H1 (cell line): ENCODE measurements at regions not wholly inside any gene's neighbourhood (a gene's known extent, or its start where the extent isn't known, plus 50 kb on each side); places are given as distances from the start of the nearest gene placed in this dataset.

ENCODE experiments used
- CTCF ChIA-PET: fragments of 300-600 bp; sonication (Branson Sonifier 250); formaldehyde crosslinking; loops from one replicate; lab custom pipeline; 2021; ENCODE audit not compliant: partially characterized antibody; lab: Charles Lee
- POLR2A ChIA-PET: fragments of 300-600 bp; sonication (Branson Sonifier 250); formaldehyde crosslinking; loops from one replicate; lab custom pipeline; 2021; ENCODE audit warnings: inconsistent platforms; ENCODE audit not compliant: partially characterized antibody; lab: Charles Lee
- DNase-seq, 2 experiments: peaks; one replicate each; pipeline versions ENCODE4 v3.0.0 to v3.0.0-alpha.2; 2010 to 2022; ENCODE audit warnings: low spot score in 2 of 2, low read depth in 1 of 2, mixed read lengths in 1 of 2
- FAIRE-seq: peaks from 2 replicates; lab custom pipeline; 2011; peaks lifted over from hg19 to GRCh38; lab: Jason Lieb, UNC
- H2AFZ ChIP-seq: 2 replicates; pipeline ENCODE4 v1.8.1; 2012; ENCODE audit warnings: low read length, inconsistent platforms
- H2AK5ac ChIP-seq: 2 replicates; pipeline ENCODE4 v1.6.1; 2013; ENCODE audit warnings: low read depth, low read length
- H2BK120ac ChIP-seq: replicated peaks from 2 replicates; pipeline ENCODE3; 2013; ENCODE audit warnings: low read depth, low read length, inconsistent platforms
- H2BK12ac ChIP-seq: 2 replicates; pipeline ENCODE4 v1.6.1; 2013; ENCODE audit warnings: low read depth, low read length
- H2BK15ac ChIP-seq: 2 replicates; pipeline ENCODE4 v1.6.1; 2013; ENCODE audit warnings: low read length
- H2BK20ac ChIP-seq: 2 replicates; pipeline ENCODE4 v1.6.1; 2013; ENCODE audit warnings: low read length
- H2BK5ac ChIP-seq: 2 replicates; pipeline ENCODE4 v1.6.1; 2013; ENCODE audit warnings: low read depth, low read length
- H3K14ac ChIP-seq: 2 replicates; pipeline ENCODE4 v1.6.1; 2013; ENCODE audit warnings: inconsistent platforms; ENCODE audit not compliant: insufficient read length
- H3K18ac ChIP-seq: 2 replicates; pipeline ENCODE4 v1.6.1; 2013; ENCODE audit warnings: low read length; ENCODE audit errors: extremely low read depth
- H3K23ac ChIP-seq: 2 replicates; pipeline ENCODE4 v1.6.1; 2013; ENCODE audit warnings: inconsistent platforms; ENCODE audit not compliant: insufficient read length
- H3K23me2 ChIP-seq: 2 replicates; pipeline ENCODE4 v1.6.1; 2013; ENCODE audit warnings: low read depth, low read length
- H3K27ac ChIP-seq: 2 replicates; pipeline ENCODE4 v1.6.1; 2011; ENCODE audit warnings: low read depth, low read length, inconsistent platforms
- H3K27me3 ChIP-seq, 4 experiments: replicated peaks in 1 of 4; 1 replicate in 1 of 4; 2 replicates in 3 of 4; pipeline versions ENCODE4 v1.6.1 to v1.8.1; 2011 to 2013; ENCODE audit warnings: low read length in 3 of 4, mild to moderate bottlenecking in 3 of 4, inconsistent platforms in 2 of 4, mixed read lengths in 2 of 4, moderate library complexity in 1 of 4; ENCODE audit not compliant: control insufficient read depth in 3 of 4, insufficient read depth in 3 of 4; ENCODE audit errors: extremely low read depth in 1 of 4
- H3K36me3 ChIP-seq, 4 experiments: 2 replicates each; pipeline versions ENCODE4 v1.6.1 to v1.8.1; 2011 to 2013; ENCODE audit warnings: mild to moderate bottlenecking in 4 of 4, low read length in 3 of 4, moderate library complexity in 2 of 4, control low read depth in 1 of 4, inconsistent platforms in 1 of 4; ENCODE audit not compliant: insufficient read depth in 4 of 4, control insufficient read depth in 2 of 4
- H3K4ac ChIP-seq: replicated peaks from 2 replicates; pipeline ENCODE3; 2013; ENCODE audit warnings: low read length, low read depth, mixed read lengths, inconsistent platforms; ENCODE audit not compliant: insufficient read length
- H3K4me1 ChIP-seq, 4 experiments: replicated peaks in 1 of 4; 1 replicate in 1 of 4; 2 replicates in 3 of 4; pipeline versions ENCODE4 v1.6.1 to v1.8.1; 2011 to 2013; ENCODE audit warnings: low read length in 3 of 4, inconsistent platforms in 2 of 4, mixed read lengths in 1 of 4; ENCODE audit not compliant: insufficient read depth in 4 of 4, control insufficient read depth in 3 of 4
- H3K4me2 ChIP-seq, 2 experiments: 2 replicates each; pipeline versions ENCODE4 v1.6.1 to v1.8.1; 2011 to 2013; ENCODE audit warnings: low read depth in 2 of 2, low read length in 2 of 2, control low read depth in 1 of 2, inconsistent platforms in 1 of 2, mild to moderate bottlenecking in 1 of 2; ENCODE audit not compliant: insufficient read depth in 1 of 2
- H3K4me3 ChIP-seq, 4 experiments: fragments of 200-600, 300-600 bp in 1 of 4; sonication (generic), shearing (Covaris generic), sonication (Bioruptor Twin) in 1 of 4; 2 replicates each; pipeline versions ENCODE4 v1.5.1 to v1.8.1; 2011 to 2016; ENCODE audit warnings: low read length in 4 of 4, low read depth in 3 of 4, control low read depth in 2 of 4, inconsistent platforms in 2 of 4, mild to moderate bottlenecking in 2 of 4, mixed read lengths in 1 of 4, moderate library complexity in 1 of 4; ENCODE audit not compliant: insufficient read depth in 2 of 4; ENCODE audit errors: extremely low read depth in 1 of 4
- H3K56ac ChIP-seq: replicated peaks from 2 replicates; pipeline ENCODE3; 2013; ENCODE audit warnings: low read depth, mild to moderate bottlenecking, mixed read lengths, low read length, inconsistent platforms; ENCODE audit not compliant: insufficient read length
- H3K79me1 ChIP-seq: 2 replicates; pipeline ENCODE4 v1.6.1; 2013; ENCODE audit warnings: low read depth, low read length, control low read depth
- H3K79me2 ChIP-seq, 2 experiments: 2 replicates each; pipeline versions ENCODE4 v1.6.1 to v1.8.1; 2012 to 2013; ENCODE audit warnings: low read length in 2 of 2, mild to moderate bottlenecking in 2 of 2, inconsistent platforms in 1 of 2; ENCODE audit not compliant: insufficient read depth in 2 of 2, control insufficient read depth in 1 of 2
- H3K9ac ChIP-seq, 4 experiments: replicated peaks in 1 of 4; 1 replicate in 1 of 4; 2 replicates in 3 of 4; pipeline versions ENCODE4 v1.6.1 to v1.8.1; 2011 to 2013; ENCODE audit warnings: low read depth in 3 of 4, low read length in 3 of 4, control low read depth in 2 of 4, mild to moderate bottlenecking in 2 of 4, moderate library complexity in 2 of 4, inconsistent platforms in 1 of 4; ENCODE audit errors: extremely low read depth in 1 of 4
- H3K9me3 ChIP-seq, 2 experiments: 2 replicates each; pipeline versions ENCODE4 v1.6.1 to v1.8.1; 2012 to 2013; ENCODE audit warnings: mild to moderate bottlenecking in 2 of 2, moderate library complexity in 2 of 2, control low read depth in 1 of 2, inconsistent platforms in 1 of 2, low read depth in 1 of 2, low read length in 1 of 2, mixed read lengths in 1 of 2; ENCODE audit not compliant: insufficient read depth in 2 of 2
- H4K20me1 ChIP-seq, 2 experiments: replicated peaks in 1 of 2; 2 replicates each; pipeline versions ENCODE3 to v1.8.1; 2011 to 2013; ENCODE audit warnings: inconsistent platforms in 2 of 2, low read length in 2 of 2, mild to moderate bottlenecking in 1 of 2; ENCODE audit not compliant: insufficient read depth in 2 of 2, control insufficient read depth in 1 of 2
- H4K5ac ChIP-seq: 2 replicates; pipeline ENCODE4 v1.6.1; 2013; ENCODE audit warnings: low read length, low read depth, mixed read lengths, inconsistent platforms; ENCODE audit not compliant: insufficient read length
- H4K8ac ChIP-seq: 2 replicates; pipeline ENCODE4 v1.8.0; 2013; ENCODE audit warnings: mild to moderate bottlenecking, moderate library complexity, low read length, inconsistent platforms; ENCODE audit not compliant: insufficient read depth; ENCODE audit errors: extremely low read depth
- H4K91ac ChIP-seq: replicated peaks from 2 replicates; pipeline ENCODE3; 2013; ENCODE audit warnings: low read length, mixed read lengths, inconsistent platforms; ENCODE audit not compliant: insufficient read length
- CHD1 ChIP-seq: IDR thresholded peaks from 2 replicates; pipeline ENCODE4 v1.6.1; 2012; ENCODE audit warnings: low read depth, low read length, improper control_type of control experiment
- CHD2 ChIP-seq: IDR thresholded peaks from 2 replicates; pipeline ENCODE4 v1.6.1; 2012; ENCODE audit warnings: low read length, improper control_type of control experiment
- FOSL1 ChIP-seq: IDR thresholded peaks from 2 replicates; pipeline ENCODE4 v1.6.1; 2011; ENCODE audit warnings: mild to moderate bottlenecking, low read depth, low read length, moderate library complexity; ENCODE audit not compliant: insufficient read depth
- HDAC2 ChIP-seq, 2 experiments: fragments of 300-600 bp in 1 of 2; sonication (generic) in 1 of 2; IDR thresholded peaks; 2 replicates each; pipeline ENCODE4 v1.6.1; 2011 to 2012; ENCODE audit warnings: low read depth in 2 of 2, low read length in 2 of 2, mild to moderate bottlenecking in 2 of 2, moderate library complexity in 2 of 2, borderline replicate concordance in 1 of 2, inconsistent platforms in 1 of 2
- MAX ChIP-seq: IDR thresholded peaks from 2 replicates; pipeline ENCODE4 v1.6.1; 2012; ENCODE audit warnings: inconsistent platforms
- PHF8 ChIP-seq: fragments of 200-600 bp; sonication (generic); conservative IDR thresholded peaks from 2 replicates; pipeline ENCODE4 v1.7.1; 2012; ENCODE audit warnings: low read depth, mild to moderate bottlenecking, inconsistent platforms, low read length, moderate library complexity
- RXRA ChIP-seq: IDR thresholded peaks from 2 replicates; pipeline ENCODE4 v1.6.1; 2011; ENCODE audit warnings: low read depth, mild to moderate bottlenecking, low read length, moderate library complexity; ENCODE audit not compliant: insufficient read depth
- SP1 ChIP-seq: IDR thresholded peaks from 2 replicates; pipeline ENCODE4 v1.6.1; 2011; ENCODE audit warnings: low read depth, low read length
- SP4 ChIP-seq: IDR thresholded peaks from 2 replicates; pipeline ENCODE4 v1.6.1; 2012; ENCODE audit warnings: low read length, inconsistent platforms
- SUZ12 ChIP-seq: fragments of 200-600 bp; sonication (generic); IDR thresholded peaks from 2 replicates; pipeline ENCODE4 v1.6.1; 2012; ENCODE audit warnings: mild to moderate bottlenecking, inconsistent platforms, low read length, moderate library complexity, mixed read lengths
- USF2 ChIP-seq: IDR thresholded peaks from 2 replicates; pipeline ENCODE4 v1.6.1; 2011; ENCODE audit warnings: low read length, improper control_type of control experiment
- YY1 ChIP-seq: IDR thresholded peaks from 2 replicates; pipeline ENCODE4 v1.6.1; 2011; ENCODE audit warnings: low read depth, mild to moderate bottlenecking, low read length
- WGBS, 2 experiments: shearing (Covaris generic) in 1 of 2; methylation state at CpG; one replicate each; pipeline versions ENCODE4 v1.1.6 to v1.1.7; 2013 to 2015; ENCODE audit warnings: low lambda C conversion rate in 2 of 2, mixed read lengths in 2 of 2, inconsistent platforms in 1 of 2, low coverage in 1 of 2, missing lambda C conversion rate in 1 of 2; ENCODE audit not compliant: insufficient replicate concordance in 2 of 2, insufficient coverage in 1 of 2, insufficient read length in 1 of 2; ENCODE audit errors: extremely low coverage in 1 of 2, missing lambda C conversion rate in 1 of 2; 5-methylcytosine and 5-hydroxymethylcytosine counted together

- Histone ChIP-seq H3K36me3 (no peaks in the 10 kb centered on the region), H3K23me2 (no peaks in the 10 kb centered on the region), H3K9me3 (no peaks in the 10 kb centered on the region), H2BK120ac (no peak overlapping the region), H4K5ac (no peak overlapping the region), H2AFZ (no peak overlapping the region), H3K4me2 (no peak overlapping the region), H3K27ac (no peak overlapping the region), H2BK20ac (no peak overlapping the region), H3K14ac (no peak overlapping the region), H2BK15ac (no peak overlapping the region), H3K4me1 (no peaks in the 10 kb centered on the region), H2AK5ac (no peak overlapping the region), H3K56ac (no peak overlapping the region), H3K4ac (no peak overlapping the region), H3K27me3 (no peaks in the 10 kb centered on the region; a peak in 2 of 7 replicates)
- 82% methylated on average over 1 of the region's 1 CpG; no CpG with 5 or more reads in 1 of the 2 experiments for WGBS, 2 experiments
- CTCF ChIA-PET: no interaction called here
- TF ChIP-seq YY1: no peak
- TF ChIP-seq FOSL1: no peak
- no peak for TF ChIP-seq SUZ12
- no peak for TF ChIP-seq RXRA
- TF ChIP-seq MAX: no peak
- TF ChIP-seq SP1: no peak
- no peak for TF ChIP-seq USF2
- no peak for TF ChIP-seq CHD1
- TF ChIP-seq CHD2: no peak
- TF ChIP-seq PHF8: no peak
- TF ChIP-seq SP4: no peak
- no peak for TF ChIP-seq HDAC2 (IDR thresholded peaks at IDR 0.05; ENCODE audit: borderline replicate concordance in 1 of 2, low read depth in 2 of 2, low read length in 2 of 2)
- TF ChIP-seq, all 59 proteins: peak for 0
- Histone ChIP-seq H4K20me1 (no peaks in the 10 kb centered on the region), H2BK12ac (no peak overlapping the region), H3K79me2 (no peaks in the 10 kb centered on the region), H3K18ac (no peak overlapping the region), H2BK5ac (no peak overlapping the region), H3K9ac (no peak overlapping the region), H3K79me1 (no peaks in the 10 kb centered on the region), H3K4me3 (no peak overlapping the region), H4K8ac (no peak overlapping the region), H3K23ac (no peak overlapping the region), H4K91ac (no peak overlapping the region)
- DNase-seq: no peak
- no peak for FAIRE-seq
- POLR2A ChIA-PET: no interaction called here
Observed at GRCh38 chr18:45559258-45559657, 56.0 kb upstream of the SLC14A2 start.
